ENCODE measurements at regions not wholly inside any gene's neighbourhood (a gene's known extent, or its start where the extent isn't known, plus 50 kb on each side); places are given as distances from the start of the nearest gene placed in this dataset.

GRCh38 chr18:24877546-24877945 lies 417.1 kb downstream of the HRH4 start:
- H3K4me1 ChIP-seq, result no peaks in the 10 kb centered on the region
- WGBS (ENCODE audit: missing lambda C conversion rate), result 7% methylated on average over 5 of the region's 6 CpGs
- POLR2A ChIA-PET, result no interaction called here

GRCh38 chr18:24878289-24878688 lies 417.9 kb downstream of the HRH4 start:
- DNase-seq (ENCODE audit: low read depth in 1 of 2, low spot score in 1 of 2) (peak in 1 of 2 experiments; percentile 17), FAIRE-seq (no peak), ATAC-seq (no peak)
- Histone ChIP-seq H3K4me1 (no peaks in the 10 kb centered on the region), H3K27ac (no peak overlapping the region), H3K4me2 (no peak overlapping the region), H3K4me3 (no peak overlapping the region), H3K9me3 (no peaks in the 10 kb centered on the region)
- TF ChIP-seq KDM1A (IDR thresholded peaks at IDR 0.05; ENCODE audit: low read depth) (no peak), RAD21 (conservative IDR thresholded peaks at IDR 0.05 in 1 of 2, IDR thresholded peaks at IDR 0.05 in 1 of 2) (peak; percentile 24 to 43; a peak in 4 of 5 replicates)
- ChIA-PET CTCF (no interaction called here), POLR2A (no interaction called here)
- 1% methylated on average over 4 of the region's 4 CpGs for WGBS (ENCODE audit: missing lambda C conversion rate)

More at GRCh38 chr18:24877546-24877945, 417.1 kb downstream of the HRH4 start:
- FAIRE-seq (no peak), ATAC-seq (no peak), DNase-seq (ENCODE audit: low read depth in 1 of 2, low spot score in 1 of 2) (no peak)
- TF ChIP-seq PBX3 (IDR thresholded peaks at IDR 0.05), result no peak
- no peak for TF ChIP-seq JUNB (IDR thresholded peaks at IDR 0.05)
- TF ChIP-seq ELK1 (IDR thresholded peaks at IDR 0.05; ENCODE audit: low read depth, low read length), result no peak
- TF ChIP-seq HEYL (CRISPR knock-in tag; IDR thresholded peaks at IDR 0.05), result no peak
- no peak for TF ChIP-seq CHD4 (IDR thresholded peaks at IDR 0.05; ENCODE audit: borderline replicate concordance)
- no peak for TF ChIP-seq TFCP2L1 (CRISPR knock-in tag; IDR thresholded peaks at IDR 0.05)
- TF ChIP-seq ZFP36 (IDR thresholded peaks at IDR 0.05; ENCODE audit: borderline replicate concordance, partially characterized antibody), result no peak
- Histone ChIP-seq H3K27ac (no peak overlapping the region), H3K4me3 (no peak overlapping the region), H3K9me3 (no peaks in the 10 kb centered on the region), H3K4me2 (no peak overlapping the region)
- CTCF ChIA-PET, result no interaction called here

- no peak overlapping the region for H3K4me3 ChIP-seq
- FAIRE-seq (no peak), DNase-seq (ENCODE audit: low read depth in 1 of 2, low spot score in 1 of 2) (no peak), ATAC-seq (no peak)
- CTCF ChIA-PET, result no interaction called here
- 19% methylated on average over 2 of the region's 2 CpGs for WGBS (ENCODE audit: missing lambda C conversion rate)
- H3K9me3 ChIP-seq, result no peaks in the 10 kb centered on the region
- POLR2A ChIA-PET, result no interaction called here
- H3K4me1 ChIP-seq, result no peaks in the 10 kb centered on the region
- no peak overlapping the region for H3K27ac ChIP-seq
- no peak for TF ChIP-seq CBX2 (IDR thresholded peaks at IDR 0.05; ENCODE audit: borderline replicate concordance, low read depth)
- TF ChIP-seq KDM5A (IDR thresholded peaks at IDR 0.05), result no peak
- no peak for TF ChIP-seq BCL3 (IDR thresholded peaks at IDR 0.05)
- TF ChIP-seq ELK1 (IDR thresholded peaks at IDR 0.05; ENCODE audit: low read depth, low read length), result no peak
- no peak for TF ChIP-seq FOXS1 (CRISPR knock-in tag; IDR thresholded peaks at IDR 0.05)
- no peak for TF ChIP-seq ATOH8 (CRISPR knock-in tag; IDR thresholded peaks at IDR 0.05; ENCODE audit: low read depth)
- no peak for TF ChIP-seq JUNB (IDR thresholded peaks at IDR 0.05)
- no peak for TF ChIP-seq KDM1A (IDR thresholded peaks at IDR 0.05; ENCODE audit: low read depth)
- no peak for TF ChIP-seq POLR2A (IDR thresholded peaks at IDR 0.05; ENCODE audit: low read length)
- TF ChIP-seq ZC3H11A (IDR thresholded peaks at IDR 0.05), result no peak
- no peak overlapping the region for H3K4me2 ChIP-seq
Measured at GRCh38 chr18:24885276-24885675, 424.8 kb downstream of the HRH4 start.

Measured in A549 (cell line).